Naive B cell (primary cell): ENCODE measurements at regions not wholly inside any gene's neighbourhood (a gene's known extent, or its start where the extent isn't known, plus 50 kb on each side); places are given as distances from the start of the nearest gene placed in this dataset.

Experiments used
- ATAC-seq, 2 donors: fragments of 150-1000 bp; cut with Tn5 transposase; 2 replicates each; pipeline ENCODE4 v1.10.0; 2021; ENCODE audit warnings: low read depth in 2 of 2, mild to moderate bottlenecking in 2 of 2, moderate library complexity in 2 of 2
- DNase-seq: peaks from one replicate; pipeline ENCODE4 v3.0.0; 2022
- H3K27ac Mint-ChIP-seq, 6 donors: one replicate each; pipeline ENCODE4 v1.8.0; 2020 to 2022; ENCODE audit warnings: mild to moderate bottlenecking in 6 of 6, mixed read lengths in 6 of 6, moderate library complexity in 5 of 6, inconsistent platforms in 2 of 6
- H3K27me3 Mint-ChIP-seq, 3 donors: one replicate each; pipeline ENCODE4 v1.8.0; 2021 to 2022; ENCODE audit warnings: mixed read lengths in 3 of 3, mild to moderate bottlenecking in 1 of 3
- H3K36me3 Mint-ChIP-seq, 2 donors: one replicate each; pipeline ENCODE4 v1.8.0; 2020 to 2022; ENCODE audit warnings: mixed read lengths in 2 of 2, inconsistent platforms in 1 of 2, mild to moderate bottlenecking in 1 of 2
- H3K4me1 Mint-ChIP-seq, 3 donors: one replicate each; pipeline ENCODE4 v1.8.0; 2020 to 2022; ENCODE audit warnings: mixed read lengths in 3 of 3, inconsistent platforms in 1 of 3, mild to moderate bottlenecking in 1 of 3, moderate library complexity in 1 of 3
- H3K4me3 Mint-ChIP-seq, 8 donors: one replicate each; pipeline ENCODE4 v1.8.0; 2020 to 2022; ENCODE audit warnings: mild to moderate bottlenecking in 8 of 8, mixed read lengths in 8 of 8, moderate library complexity in 8 of 8, inconsistent platforms in 2 of 8
- H3K9me3 Mint-ChIP-seq, 7 donors: one replicate each; pipeline ENCODE4 v1.8.0; 2020 to 2022; ENCODE audit warnings: mixed read lengths in 7 of 7, mild to moderate bottlenecking in 5 of 7, inconsistent platforms in 2 of 7, moderate library complexity in 1 of 7

DNA sequence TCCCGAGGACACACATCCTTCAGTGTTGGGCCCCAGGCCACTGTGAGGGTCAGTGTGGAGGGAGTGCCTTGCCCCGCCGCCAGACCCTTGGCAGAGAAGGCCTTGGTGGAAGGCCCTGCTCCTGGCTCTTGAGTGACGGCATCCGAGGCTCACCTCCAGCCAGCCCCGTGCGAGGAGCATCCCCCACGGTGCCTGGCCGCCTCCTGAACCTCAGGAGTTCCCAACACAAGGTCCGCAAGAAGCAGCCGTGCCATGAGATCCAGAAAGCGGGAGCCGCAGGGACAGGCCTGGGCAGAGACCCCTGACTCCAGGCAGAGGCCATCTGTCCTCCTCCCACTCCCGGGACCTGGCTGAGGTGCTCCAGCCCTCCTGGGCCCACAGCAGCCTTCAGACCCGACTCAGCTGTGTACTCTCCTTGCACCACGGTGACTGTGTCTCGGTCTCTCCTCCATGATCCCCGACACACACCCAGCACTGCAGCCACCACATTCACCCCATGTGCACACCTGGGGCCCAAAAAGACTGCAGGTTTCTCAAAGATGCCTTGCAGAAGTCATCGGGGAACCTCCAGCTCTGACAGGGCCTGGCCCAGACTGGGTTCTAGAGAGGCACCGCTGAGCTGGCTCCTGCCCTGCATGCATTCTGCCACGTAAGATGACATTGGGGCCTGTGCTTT lies 870.2 kb downstream of the BRD1 start:
- peaks cover 0 to 4% (median 0%) of the 10 kb centered on the region in 3 donors for H3K4me1 Mint-ChIP-seq
- no peak overlapping the region for H3K4me3 Mint-ChIP-seq
- no peak for DNase-seq
- peaks cover 19 to 25% (median 20%) of the 10 kb centered on the region in 3 donors for H3K27me3 Mint-ChIP-seq
- no peaks in the 10 kb centered on the region for H3K36me3 Mint-ChIP-seq
- H3K27ac Mint-ChIP-seq: no peak overlapping the region
- no peak for ATAC-seq
- H3K9me3 Mint-ChIP-seq: peaks cover 0 to 10% (median 2%) of the 10 kb centered on the region in 7 donors

DNA sequence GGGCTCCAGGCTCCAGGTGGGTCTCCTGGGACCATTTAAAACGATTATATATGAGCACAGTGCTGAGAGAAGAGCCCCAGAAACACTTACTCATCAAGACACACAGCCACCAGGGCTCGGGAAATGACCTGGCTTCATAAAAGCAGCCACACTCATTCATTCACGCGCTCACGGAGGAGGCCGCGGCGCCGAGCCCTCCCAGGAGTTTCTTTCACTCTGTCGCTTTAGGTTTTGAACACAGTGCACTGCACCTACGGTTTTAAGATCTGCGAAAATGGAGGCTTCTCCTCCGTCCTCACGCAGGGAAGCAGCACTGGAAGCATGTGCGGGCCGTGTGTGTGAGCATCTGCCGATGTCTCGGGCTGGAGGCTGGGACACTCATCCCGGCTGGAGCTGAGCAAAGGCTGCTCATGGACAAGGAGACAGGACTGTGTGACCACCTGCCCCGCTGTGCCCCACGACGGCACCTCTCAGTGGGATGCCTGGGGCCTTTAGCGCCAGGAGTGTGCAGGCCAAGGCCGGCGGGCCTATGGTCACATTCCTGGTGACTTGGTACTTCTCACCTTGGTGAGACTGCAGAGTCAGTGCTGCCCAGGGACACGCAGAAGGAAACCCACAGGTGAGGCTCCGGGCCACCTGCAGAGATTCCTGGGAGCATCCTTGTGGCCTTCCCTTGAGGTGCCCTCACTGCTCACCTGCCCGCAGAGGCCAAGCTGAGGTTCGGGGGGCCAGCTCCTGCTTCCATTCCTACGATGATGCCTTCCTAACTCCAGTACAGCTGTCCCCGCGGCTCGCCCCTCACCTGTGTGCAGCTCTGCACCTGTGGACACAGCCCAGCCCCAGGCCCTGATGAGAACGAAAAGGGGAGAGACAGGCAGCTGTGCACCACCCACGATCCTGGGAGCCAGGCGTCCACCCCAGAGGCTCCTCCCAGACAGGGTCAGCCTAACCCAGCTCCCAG lies 872.0 kb downstream of the BRD1 start:
- Mint-ChIP-seq H3K4me1 (peaks cover 0 to 4% (median 0%) of the 10 kb centered on the region in 3 donors), H3K4me3 (no peak overlapping the region), H3K27me3 (peaks cover 7 to 15% (median 12%) of the 10 kb centered on the region in 3 donors), H3K9me3 (peaks cover 0 to 10% (median 3%) of the 10 kb centered on the region in 7 donors), H3K36me3 (no peaks in the 10 kb centered on the region), H3K27ac (no peak overlapping the region)
- no peak for ATAC-seq
- no peak for DNase-seq

DNA sequence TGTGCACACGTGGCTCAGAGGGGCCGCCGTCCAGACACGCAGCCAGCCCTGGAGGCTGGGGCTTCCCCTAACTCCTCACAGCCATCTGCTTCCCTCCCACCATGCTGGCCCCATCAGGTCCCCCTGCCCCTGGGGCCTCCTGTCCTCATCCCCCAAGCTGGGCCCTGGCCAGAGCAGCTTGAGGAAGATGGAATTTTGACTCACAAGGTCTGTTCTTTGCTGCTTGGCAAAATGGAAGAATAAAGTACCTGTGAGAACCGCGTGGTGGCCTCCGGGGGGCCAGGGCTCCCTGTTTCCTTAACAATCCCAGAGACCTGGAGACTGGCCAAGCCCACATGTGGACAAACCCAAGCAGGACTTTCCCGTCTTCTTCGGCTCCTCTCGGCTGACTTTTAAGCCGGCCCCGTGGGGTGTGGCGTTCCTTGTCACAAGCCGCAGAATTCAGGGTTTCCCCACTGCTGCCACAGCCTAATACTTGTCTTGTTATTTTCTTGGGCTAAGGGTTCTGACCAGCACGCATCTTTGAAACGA lies 872.8 kb downstream of the BRD1 start:
- Mint-ChIP-seq H3K27ac (no peak overlapping the region), H3K4me1 (peaks cover 0 to 4% (median 0%) of the 10 kb centered on the region in 3 donors), H3K27me3 (peaks cover 2 to 12% (median 10%) of the 10 kb centered on the region in 3 donors), H3K36me3 (no peaks in the 10 kb centered on the region), H3K9me3 (peaks cover 0 to 10% (median 3%) of the 10 kb centered on the region in 7 donors), H3K4me3 (no peak overlapping the region)
- DNase-seq (no peak), ATAC-seq (no peak)

DNA sequence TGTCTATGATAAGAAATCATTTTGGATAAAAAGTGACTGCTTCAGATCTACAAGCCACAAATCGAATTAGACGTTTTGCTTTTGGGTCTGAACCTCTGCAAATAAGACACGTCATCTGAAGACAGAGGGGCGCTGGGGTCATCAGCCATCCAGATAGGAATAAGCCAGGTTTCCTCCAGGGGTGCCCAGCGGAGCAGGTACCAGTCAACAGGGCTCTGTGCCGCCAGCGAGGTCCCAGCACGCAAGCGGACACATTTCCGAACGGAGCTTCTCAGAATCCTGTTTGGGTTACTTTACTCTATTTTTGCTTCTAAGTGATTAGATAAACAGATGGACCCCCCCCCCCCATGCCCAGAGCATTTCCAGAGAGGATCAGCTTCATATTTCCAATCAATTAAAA lies 873.8 kb downstream of the BRD1 start:
- Mint-ChIP-seq H3K27ac (peak overlapping the region in 1 of 6 donors; percentile 52), H3K36me3 (no peaks in the 10 kb centered on the region), H3K4me3 (no peak overlapping the region), H3K4me1 (peaks cover 0 to 4% (median 0%) of the 10 kb centered on the region in 3 donors), H3K9me3 (peaks cover 0 to 10% (median 3%) of the 10 kb centered on the region in 7 donors), H3K27me3 (peaks cover 9 to 12% (median 10%) of the 10 kb centered on the region in 3 donors)
- no peak for DNase-seq
- no peak for ATAC-seq

DNA sequence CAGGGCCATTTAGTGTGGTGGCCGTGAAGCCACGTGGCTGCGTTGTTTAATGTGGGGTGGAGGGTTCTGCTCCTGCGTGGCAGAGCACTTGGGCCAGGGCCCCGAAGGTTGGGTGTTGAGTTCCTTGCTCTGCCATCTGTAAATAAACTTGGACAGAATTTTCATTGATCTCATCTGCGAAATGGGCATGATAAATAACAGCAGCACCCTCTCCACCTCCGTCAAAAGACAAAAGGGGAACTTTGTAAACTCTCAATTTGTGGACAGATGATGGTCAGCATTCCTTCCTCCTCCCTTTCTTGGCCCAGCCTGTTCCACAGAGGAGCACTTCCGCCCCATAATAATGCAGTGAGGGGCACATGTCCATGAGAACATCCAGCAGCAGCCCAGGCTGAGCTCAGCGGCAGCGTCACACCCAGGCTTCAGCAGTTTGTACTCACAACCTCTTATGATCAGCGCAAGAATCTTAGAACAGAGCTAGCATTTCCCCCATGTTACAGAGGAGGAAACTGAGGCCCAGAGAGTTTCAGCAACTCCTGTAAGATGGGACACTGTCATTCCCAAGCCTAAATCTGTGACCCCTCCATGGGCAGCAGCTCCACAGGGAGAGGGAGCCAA lies 874.5 kb downstream of the BRD1 start:
- H3K9me3 Mint-ChIP-seq: peaks cover 0 to 10% (median 2%) of the 10 kb centered on the region in 7 donors
- no peak overlapping the region for H3K4me3 Mint-ChIP-seq
- no peaks in the 10 kb centered on the region for H3K36me3 Mint-ChIP-seq
- peaks cover 0 to 4% (median 0%) of the 10 kb centered on the region in 3 donors for H3K4me1 Mint-ChIP-seq
- DNase-seq: no peak
- H3K27ac Mint-ChIP-seq: no peak overlapping the region
- H3K27me3 Mint-ChIP-seq: peaks cover 8 to 10% (median 9%) of the 10 kb centered on the region in 3 donors
- no peak for ATAC-seq

DNA sequence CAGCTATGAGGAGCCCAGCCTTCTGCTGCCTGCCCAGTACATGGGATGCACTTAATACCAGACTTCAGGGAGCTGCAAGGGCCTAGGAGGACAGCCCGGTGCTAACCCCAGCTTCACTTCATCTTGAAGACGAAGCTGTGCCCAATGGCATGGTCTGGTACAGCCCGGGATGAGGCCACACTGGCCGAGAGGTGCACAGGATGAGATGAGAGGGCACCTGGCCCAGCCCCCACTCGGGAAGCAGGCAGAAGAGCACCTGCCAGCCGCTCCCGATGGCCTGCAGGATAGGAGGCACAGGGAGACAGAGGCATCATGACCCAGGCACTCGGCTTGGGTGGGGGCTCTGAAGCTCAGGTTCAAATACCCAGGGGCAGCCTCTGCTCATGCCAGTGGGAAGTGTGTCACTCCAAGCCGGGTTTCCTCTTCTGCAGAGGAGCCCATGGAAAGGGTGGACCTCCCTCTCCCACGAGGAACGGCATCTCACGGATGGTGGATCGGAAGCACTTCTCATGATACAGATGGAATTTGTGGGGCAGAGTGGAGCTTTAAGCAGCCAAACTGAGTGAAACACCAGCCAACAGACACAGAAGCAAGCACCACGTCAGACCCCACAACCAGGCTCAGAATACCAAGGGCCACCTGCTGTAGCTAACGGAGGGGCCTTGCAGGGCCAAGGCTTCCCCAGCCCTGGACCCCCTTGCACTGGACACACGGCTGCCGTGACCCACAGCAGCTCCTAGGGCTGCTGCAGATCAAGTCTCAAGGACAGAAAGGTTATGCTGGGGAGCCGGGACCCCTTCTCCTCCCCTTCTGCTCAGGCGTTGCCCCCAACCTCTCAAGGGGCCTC lies 875.2 kb downstream of the BRD1 start:
- no peak overlapping the region for H3K4me3 Mint-ChIP-seq
- ATAC-seq: no peak
- H3K36me3 Mint-ChIP-seq: no peaks in the 10 kb centered on the region
- peaks cover 0 to 4% (median 0%) of the 10 kb centered on the region in 3 donors for H3K4me1 Mint-ChIP-seq
- DNase-seq: no peak
- peaks cover 0 to 10% (median 2%) of the 10 kb centered on the region in 7 donors for H3K9me3 Mint-ChIP-seq
- H3K27ac Mint-ChIP-seq: no peak overlapping the region
- peaks cover 8 to 10% (median 9%) of the 10 kb centered on the region in 3 donors for H3K27me3 Mint-ChIP-seq

DNA sequence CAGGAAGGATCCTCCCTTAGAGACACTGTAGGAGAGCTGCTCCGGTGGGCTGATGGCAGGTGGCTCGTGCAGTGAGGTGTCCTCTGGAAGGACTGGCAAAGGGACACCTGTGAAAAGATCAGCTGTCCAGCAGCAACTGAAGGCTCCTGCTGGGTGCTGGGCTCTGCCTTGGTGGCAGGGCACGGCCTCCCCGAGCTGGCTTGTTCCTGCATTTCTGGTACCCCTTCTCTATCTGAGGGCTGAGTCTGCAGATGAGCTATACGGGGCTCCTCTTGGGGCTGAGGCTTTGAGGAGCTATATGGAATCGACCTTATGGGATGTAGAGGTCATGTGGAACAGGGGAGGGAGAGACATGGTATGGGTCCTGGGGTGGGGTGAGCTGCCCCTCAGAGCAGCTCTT lies 875.8 kb downstream of the BRD1 start:
- Mint-ChIP-seq H3K9me3 (peaks cover 0 to 7% (median 2%) of the 10 kb centered on the region in 7 donors), H3K4me1 (peaks cover 0 to 4% (median 0%) of the 10 kb centered on the region in 3 donors), H3K27ac (no peak overlapping the region), H3K4me3 (no peak overlapping the region), H3K36me3 (no peaks in the 10 kb centered on the region), H3K27me3 (peaks cover 8 to 10% (median 9%) of the 10 kb centered on the region in 3 donors)
- no peak for ATAC-seq
- DNase-seq: no peak

DNA sequence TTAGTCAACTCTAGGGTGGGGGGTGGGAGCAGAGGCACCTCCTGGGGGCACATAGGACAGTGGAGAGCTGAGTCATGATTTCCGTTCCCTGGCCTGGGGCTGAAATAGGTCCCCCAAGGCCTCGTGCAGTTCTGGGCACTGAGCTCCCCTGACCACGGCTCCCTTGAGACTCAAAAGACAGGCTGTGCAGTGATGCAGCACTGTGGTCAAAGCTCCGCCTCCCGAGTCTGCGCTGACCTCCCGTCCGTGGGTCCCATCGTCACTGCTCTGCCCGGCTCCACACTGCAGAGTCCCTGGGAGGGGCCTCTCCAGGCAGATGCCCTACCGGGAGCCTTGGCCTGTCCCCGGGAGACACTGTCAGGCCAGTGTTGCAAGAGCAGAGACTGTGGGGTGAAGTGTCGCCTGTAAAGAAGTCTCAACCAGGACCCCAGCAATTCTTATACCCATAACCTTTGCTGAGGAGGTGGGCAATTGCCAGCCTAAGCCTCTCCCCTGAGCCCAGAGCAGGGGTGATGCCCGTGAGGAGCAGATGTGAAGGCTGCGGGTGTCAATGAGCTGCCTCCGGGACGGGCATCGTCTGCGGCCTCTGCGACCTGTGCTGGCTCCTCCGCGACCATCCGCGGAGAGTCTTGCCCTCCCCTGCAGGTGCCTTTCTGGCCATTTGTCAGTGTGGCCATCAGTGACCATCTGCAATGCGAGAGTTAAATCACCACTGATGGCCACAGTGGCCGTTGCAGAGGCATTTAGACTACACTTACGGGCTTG lies 877.3 kb downstream of the BRD1 start:
- no peak overlapping the region for H3K4me3 Mint-ChIP-seq
- no peaks in the 10 kb centered on the region for H3K4me1 Mint-ChIP-seq
- H3K36me3 Mint-ChIP-seq: no peaks in the 10 kb centered on the region
- no peak overlapping the region for H3K27ac Mint-ChIP-seq
- H3K27me3 Mint-ChIP-seq: peaks cover 5 to 10% (median 9%) of the 10 kb centered on the region in 3 donors
- ATAC-seq (no peak), DNase-seq (no peak)
- H3K9me3 Mint-ChIP-seq: peaks cover 0 to 3% (median 0%) of the 10 kb centered on the region in 7 donors

DNA sequence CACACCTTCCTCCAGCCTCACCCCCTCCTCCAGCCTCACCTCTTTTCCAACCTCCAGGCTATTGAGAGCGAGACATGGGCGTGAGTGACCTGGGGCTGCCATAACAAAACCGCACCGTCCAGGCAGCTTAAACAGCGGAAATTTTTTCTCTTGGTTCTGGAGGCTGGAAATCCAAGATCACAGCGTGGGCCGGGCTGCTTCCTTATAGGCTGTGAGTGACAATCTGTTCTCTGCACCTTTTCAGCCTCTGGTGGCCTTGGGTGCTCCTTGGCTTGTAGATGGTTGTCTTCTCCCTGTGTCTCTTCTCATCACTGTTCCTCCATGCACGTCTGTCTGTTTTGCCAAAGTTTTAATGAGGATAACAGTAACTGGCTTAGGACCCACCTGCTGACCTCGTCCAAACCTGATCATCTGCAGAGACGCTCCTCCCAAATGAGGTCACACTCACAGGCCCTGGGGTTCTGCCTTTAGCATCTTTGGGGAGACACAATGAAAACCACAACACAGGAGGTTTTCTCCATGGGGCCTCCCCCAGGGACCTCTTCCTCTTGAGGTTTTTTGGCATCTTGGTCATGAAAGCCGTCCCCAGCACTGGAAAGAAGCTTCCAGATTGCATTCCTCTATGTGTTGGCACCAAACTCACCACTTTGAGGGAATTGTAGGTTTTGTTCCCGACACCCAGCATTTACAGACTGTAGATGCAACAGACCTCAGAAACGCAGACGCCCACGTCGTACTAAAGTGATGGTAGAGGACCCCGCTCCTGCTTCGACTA lies 878.1 kb downstream of the BRD1 start:
- H3K4me3 Mint-ChIP-seq: no peak overlapping the region
- DNase-seq: no peak
- no peaks in the 10 kb centered on the region for H3K4me1 Mint-ChIP-seq
- no peaks in the 10 kb centered on the region for H3K36me3 Mint-ChIP-seq
- H3K27ac Mint-ChIP-seq: no peak overlapping the region
- H3K27me3 Mint-ChIP-seq: peaks cover 5 to 10% (median 9%) of the 10 kb centered on the region in 3 donors
- H3K9me3 Mint-ChIP-seq: peaks cover 0 to 3% (median 0%) of the 10 kb centered on the region in 7 donors
- ATAC-seq: no peak

DNA sequence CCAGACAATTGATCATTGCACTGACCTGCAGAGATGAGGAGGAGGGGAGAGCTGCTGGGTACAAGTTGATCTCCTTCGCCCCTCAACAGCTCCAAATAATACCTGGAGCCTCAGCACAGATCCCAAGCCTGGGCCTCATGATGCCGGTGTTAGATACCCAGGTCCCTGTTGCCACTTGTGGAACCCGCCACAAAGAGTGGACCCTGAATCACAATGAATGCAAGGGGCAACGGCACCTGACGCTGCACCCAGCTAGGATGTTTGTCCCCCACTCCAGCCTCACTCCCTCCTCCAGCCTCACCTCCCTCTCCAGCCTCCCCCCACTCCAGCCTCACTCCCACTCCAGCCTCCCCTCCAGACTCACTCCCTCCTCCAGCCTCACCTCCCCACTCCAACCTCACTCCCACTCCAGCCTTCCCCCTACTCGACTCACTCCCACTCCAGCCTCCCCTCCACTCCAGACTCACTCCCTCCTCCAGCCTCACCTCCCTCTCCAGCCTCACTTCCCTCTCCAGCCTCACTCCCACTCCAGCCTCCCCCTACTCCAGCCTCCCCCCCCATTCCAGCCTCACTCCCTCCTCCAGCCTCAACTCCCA lies 879.0 kb downstream of the BRD1 start:
- DNase-seq (no peak), ATAC-seq (no peak)
- H3K27me3 Mint-ChIP-seq: peaks cover 5 to 10% (median 9%) of the 10 kb centered on the region in 3 donors
- no peak overlapping the region for H3K27ac Mint-ChIP-seq
- no peaks in the 10 kb centered on the region for H3K36me3 Mint-ChIP-seq
- peaks cover 0 to 3% (median 0%) of the 10 kb centered on the region in 7 donors for H3K9me3 Mint-ChIP-seq
- peak overlapping the region in 1 of 8 donors; percentile 20 for H3K4me3 Mint-ChIP-seq
- no peaks in the 10 kb centered on the region for H3K4me1 Mint-ChIP-seq

DNA sequence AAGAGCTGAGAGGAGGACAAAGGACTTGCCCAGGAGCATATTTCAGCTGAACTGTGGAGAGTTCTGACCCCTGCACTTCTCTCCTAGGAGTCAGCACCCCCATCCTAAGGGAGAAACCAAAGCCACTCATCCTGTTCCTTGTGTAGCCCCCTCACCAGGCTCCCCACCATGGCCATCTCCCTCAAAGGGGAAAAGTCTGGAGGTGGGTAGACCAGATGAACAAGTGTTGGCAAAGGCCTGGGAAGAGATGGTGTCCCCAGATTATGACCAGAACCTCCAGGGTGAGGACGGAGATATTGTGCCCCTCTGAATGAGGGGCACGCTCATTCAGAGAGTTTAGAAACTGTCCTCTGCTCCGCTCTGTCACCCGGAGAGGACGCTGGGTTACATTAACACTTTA lies 880.0 kb downstream of the BRD1 start:
- no peak for DNase-seq

More for the DNA sequence above, 880.0 kb downstream of the BRD1 start:
- no peak overlapping the region for H3K4me3 Mint-ChIP-seq
- H3K4me1 Mint-ChIP-seq: no peaks in the 10 kb centered on the region
- H3K9me3 Mint-ChIP-seq: peaks cover 0 to 3% (median 0%) of the 10 kb centered on the region in 7 donors
- peaks cover 5 to 10% (median 9%) of the 10 kb centered on the region in 3 donors for H3K27me3 Mint-ChIP-seq
- no peak overlapping the region for H3K27ac Mint-ChIP-seq
- no peaks in the 10 kb centered on the region for H3K36me3 Mint-ChIP-seq
- no peak for ATAC-seq
